Stimulated activated CD8-positive, alpha-beta memory T cell treated with anti-CD3 and anti-CD28 coated beads, Interleukin-12 subunit alpha, Interleukin-12 subunit beta, amount 100 ng/mL, for 1 hour (primary cell): ENCODE measurements at regions not wholly inside any gene's neighbourhood (a gene's known extent, or its start where the extent isn't known, plus 50 kb on each side); places are given as distances from the start of the nearest gene placed in this dataset.

Source experiments
- DNase-seq: peaks from one replicate; pipeline ENCODE4 v3.0.0-alpha.2; 2020; ENCODE audit warnings: low read depth

- no peak for DNase-seq
These were observed 206.7 kb downstream of the AACS start for GRCh38 chr12:125271892-125272291.

- DNase-seq, result no peak
These were observed 207.2 kb downstream of the AACS start for GRCh38 chr12:125272383-125272933.

- no peak for DNase-seq
These were observed 211.3 kb downstream of the AACS start for GRCh38 chr12:125276567-125276966.

- no peak for DNase-seq
These were observed 215.5 kb downstream of the AACS start for GRCh38 chr12:125280482-125281377.

- DNase-seq, result no peak
These were observed 217.7 kb downstream of the AACS start for GRCh38 chr12:125282921-125283320.

GRCh38 chr12:125283521-125283920 lies 218.3 kb downstream of the AACS start:
- DNase-seq, result no peak

GRCh38 chr12:125284087-125284486 lies 218.9 kb downstream of the AACS start:
- no peak for DNase-seq

GRCh38 chr12:125284945-125285685 lies 219.9 kb downstream of the AACS start:
- DNase-seq, result no peak

GRCh38 chr12:125286005-125286727 lies 220.9 kb downstream of the AACS start:
- no peak for DNase-seq

GRCh38 chr12:125287155-125287847 lies 222.1 kb downstream of the AACS start:
- no peak for DNase-seq

- DNase-seq, result no peak
These were observed 224.0 kb downstream of the AACS start for GRCh38 chr12:125288931-125289928.

- no peak for DNase-seq
These were observed 224.7 kb downstream of the AACS start for GRCh38 chr12:125289970-125290369.

- DNase-seq, result no peak
These were observed 227.5 kb downstream of the AACS start for GRCh38 chr12:125292700-125293099.

- DNase-seq, result no peak
These were observed 230.3 kb downstream of the AACS start for GRCh38 chr12:125295550-125295949.

GRCh38 chr12:125296701-125297100 lies 231.5 kb downstream of the AACS start:
- no peak for DNase-seq

GRCh38 chr12:125299840-125300239 lies 234.6 kb downstream of the AACS start:
- no peak for DNase-seq

GRCh38 chr12:125300249-125300648 lies 235.0 kb downstream of the AACS start:
- no peak for DNase-seq

GRCh38 chr12:125303337-125303736 lies 238.1 kb downstream of the AACS start:
- DNase-seq, result no peak

GRCh38 chr12:125304029-125304428 lies 238.8 kb downstream of the AACS start:
- no peak for DNase-seq

GRCh38 chr12:125305231-125305630 lies 240.0 kb downstream of the AACS start:
- DNase-seq, result no peak
